ENCODE measurements at regions not wholly inside any gene's neighbourhood (a gene's known extent, or its start where the extent isn't known, plus 50 kb on each side); places are given as distances from the start of the nearest gene placed in this dataset.

DNA sequence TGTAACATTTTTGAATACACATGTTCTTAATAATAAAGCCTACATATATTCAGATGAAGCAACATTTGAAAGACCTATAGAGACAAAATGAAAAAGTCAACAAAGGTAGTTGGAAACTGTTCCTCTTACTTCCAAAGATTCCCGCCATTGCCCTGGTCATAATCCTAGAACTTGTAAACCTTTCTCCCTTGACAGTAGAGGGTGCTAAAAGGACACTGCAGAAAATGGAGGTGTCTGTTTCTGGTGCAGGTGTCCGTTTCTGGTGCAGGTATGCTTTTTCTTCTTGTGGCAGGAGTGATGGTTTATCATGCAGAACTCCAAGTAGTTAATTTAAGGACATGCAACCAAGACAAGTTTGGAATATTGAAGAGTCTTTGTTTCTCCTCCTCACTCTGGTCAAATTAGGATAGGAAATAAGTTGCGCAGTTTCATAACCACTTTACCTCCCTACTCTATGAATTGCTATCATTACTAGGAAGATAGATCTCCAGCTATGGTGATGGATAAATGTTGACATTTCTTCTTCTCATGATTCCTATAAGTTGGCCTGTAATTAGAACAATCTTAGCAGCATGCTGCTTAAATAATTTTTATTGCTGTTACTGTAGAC, 56.0 kb upstream of the FAM174A start:
- no peaks in the 10 kb centered on the region for H3K36me3 Mint-ChIP-seq
- peaks cover 0 to 3% (median 0%) of the 10 kb centered on the region in 3 donors for H3K27me3 Mint-ChIP-seq (ENCODE audit: low read depth in 3 of 3)
- no peaks in the 10 kb centered on the region for H3K4me1 Mint-ChIP-seq
- H3K4me3 Mint-ChIP-seq: no peak overlapping the region
- no peaks in the 10 kb centered on the region for H3K9me3 Mint-ChIP-seq
- no peak overlapping the region for H3K27ac Mint-ChIP-seq
- peak in 2 of 3 donors; percentile 3 for DNase-seq

DNA sequence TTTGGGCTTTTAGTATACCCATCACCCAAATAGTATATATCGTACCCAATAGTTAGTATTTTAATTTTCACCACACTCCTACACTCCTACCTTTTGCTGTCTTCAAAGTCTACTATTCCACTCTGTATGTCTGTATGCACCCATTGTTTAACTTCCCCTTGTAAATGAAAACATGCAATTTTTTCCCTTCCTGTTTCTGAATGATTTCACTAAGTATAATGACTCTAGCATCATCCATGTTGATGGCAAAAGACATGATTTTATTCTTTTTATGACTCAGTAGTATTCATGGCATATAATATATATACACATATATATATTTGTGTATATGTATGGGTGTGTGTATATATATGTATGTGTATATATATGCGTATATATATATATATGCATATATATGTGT, 63.1 kb upstream of the FAM174A start:
- H3K27me3 Mint-ChIP-seq (ENCODE audit: low read depth in 3 of 3): peaks cover 0 to 7% (median 2%) of the 10 kb centered on the region in 3 donors

DNA sequence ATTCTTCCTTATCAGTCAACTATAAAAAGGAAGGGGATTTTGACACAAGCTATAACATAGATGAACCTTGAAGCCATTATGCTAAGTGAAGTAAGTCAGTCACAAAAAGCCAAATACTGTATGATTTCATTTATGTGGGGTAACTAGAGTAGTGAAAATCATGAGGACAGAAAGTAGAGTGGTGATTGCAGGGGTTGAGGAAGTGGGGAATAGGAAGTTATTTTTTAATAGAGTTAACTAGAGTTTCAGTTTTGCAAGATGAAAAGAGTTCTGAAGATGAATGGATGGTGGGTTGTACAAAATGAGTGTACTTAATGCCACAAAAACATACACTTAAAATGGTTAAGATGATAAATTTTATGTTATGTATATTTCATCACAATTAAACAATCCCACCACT, 65.4 kb upstream of the FAM174A start:
- H3K27me3 Mint-ChIP-seq (ENCODE audit: low read depth in 3 of 3): peaks cover 0 to 8% (median 2%) of the 10 kb centered on the region in 3 donors
- H3K9me3 Mint-ChIP-seq: peaks cover 0 to 5% (median 0%) of the 10 kb centered on the region in 6 donors
- no peak overlapping the region for H3K27ac Mint-ChIP-seq
- DNase-seq: no peak
- H3K4me1 Mint-ChIP-seq: no peaks in the 10 kb centered on the region
- H3K36me3 Mint-ChIP-seq: no peaks in the 10 kb centered on the region
- H3K4me3 Mint-ChIP-seq: no peak overlapping the region

More for the DNA sequence above, 63.1 kb upstream of the FAM174A start:
- no peak overlapping the region for H3K27ac Mint-ChIP-seq
- DNase-seq: no peak
- no peaks in the 10 kb centered on the region for H3K4me1 Mint-ChIP-seq
- H3K4me3 Mint-ChIP-seq: no peak overlapping the region
- no peaks in the 10 kb centered on the region for H3K36me3 Mint-ChIP-seq
- H3K9me3 Mint-ChIP-seq: peaks cover 0 to 2% (median 0%) of the 10 kb centered on the region in 6 donors

DNA sequence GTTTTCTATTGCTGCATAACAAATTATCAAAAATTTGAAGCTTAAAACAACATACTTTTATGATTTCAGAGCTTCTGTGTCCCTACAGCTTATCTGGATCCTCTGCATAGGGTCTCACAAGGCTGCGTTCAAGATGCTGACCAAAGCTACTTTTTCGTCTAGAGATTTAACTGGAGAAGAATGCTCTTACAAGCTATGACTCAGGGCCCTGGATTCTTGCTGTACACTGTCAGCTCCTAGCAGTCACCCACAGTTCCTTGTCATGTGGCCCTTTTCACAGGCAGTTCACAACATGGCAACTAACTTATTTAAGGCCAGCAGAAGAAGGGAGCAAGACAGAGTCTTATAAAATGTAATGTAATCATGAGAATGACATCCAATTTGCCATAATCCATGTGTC, 70.8 kb upstream of the FAM174A start:
- Mint-ChIP-seq H3K4me3 (no peak overlapping the region), H3K9me3 (peaks cover 0 to 5% (median 3%) of the 10 kb centered on the region in 6 donors), H3K27me3 (ENCODE audit: low read depth in 3 of 3) (peaks cover 0 to 8% (median 0%) of the 10 kb centered on the region in 3 donors), H3K4me1 (no peaks in the 10 kb centered on the region), H3K27ac (no peak overlapping the region), H3K36me3 (peaks cover 0 to 4% (median 0%) of the 10 kb centered on the region in 3 donors)
- DNase-seq: no peak

DNA sequence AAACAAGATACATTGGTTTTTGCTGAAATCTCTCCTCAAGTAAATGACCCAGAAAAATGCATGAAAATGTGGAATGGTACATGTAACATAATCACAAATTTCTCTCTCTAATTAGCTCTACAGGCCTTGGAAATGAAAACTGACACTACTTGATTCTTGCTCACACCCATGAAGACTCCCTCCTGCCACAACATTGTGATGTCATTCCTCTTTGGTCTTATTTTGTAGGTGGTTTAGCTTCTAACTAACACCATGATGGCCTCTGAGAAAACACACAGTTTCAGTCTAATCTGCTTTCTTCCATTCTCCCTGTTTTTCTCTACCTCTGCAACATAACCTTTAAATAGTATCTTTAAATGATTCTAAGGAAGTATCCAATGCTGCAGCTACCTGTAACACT, 78.6 kb upstream of the FAM174A start:
- H3K27me3 Mint-ChIP-seq (ENCODE audit: low read depth in 3 of 3): peaks cover 0 to 4% (median 0%) of the 10 kb centered on the region in 3 donors
- H3K4me3 Mint-ChIP-seq: no peak overlapping the region
- H3K36me3 Mint-ChIP-seq: peaks cover 0 to 4% (median 0%) of the 10 kb centered on the region in 3 donors
- no peak for DNase-seq
- H3K27ac Mint-ChIP-seq: no peak overlapping the region
- H3K4me1 Mint-ChIP-seq: no peaks in the 10 kb centered on the region
- peaks cover 0 to 3% (median 0%) of the 10 kb centered on the region in 6 donors for H3K9me3 Mint-ChIP-seq

DNA sequence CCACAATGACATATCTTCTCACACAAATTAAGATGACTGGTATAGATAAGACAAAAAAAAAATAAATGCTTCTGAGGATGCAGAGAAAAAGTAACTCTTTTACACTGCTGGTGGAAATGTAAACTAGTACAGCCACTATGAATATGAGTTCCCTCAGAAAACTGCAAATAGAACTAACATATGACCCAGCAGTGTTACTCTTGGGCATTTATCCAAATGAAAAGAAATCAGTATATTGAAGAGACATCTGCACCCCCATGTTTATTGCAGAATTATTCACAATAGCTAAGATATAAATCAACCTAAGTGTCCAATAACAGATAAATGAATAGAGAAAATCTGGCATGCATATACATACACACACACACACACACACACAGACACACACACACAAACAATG, 83.0 kb upstream of the FAM174A start:
- Mint-ChIP-seq H3K4me3 (no peak overlapping the region), H3K9me3 (no peaks in the 10 kb centered on the region), H3K27ac (no peak overlapping the region), H3K4me1 (no peaks in the 10 kb centered on the region), H3K27me3 (ENCODE audit: low read depth in 3 of 3) (peaks cover 0 to 2% (median 0%) of the 10 kb centered on the region in 3 donors), H3K36me3 (no peaks in the 10 kb centered on the region)
- no peak for DNase-seq

DNA sequence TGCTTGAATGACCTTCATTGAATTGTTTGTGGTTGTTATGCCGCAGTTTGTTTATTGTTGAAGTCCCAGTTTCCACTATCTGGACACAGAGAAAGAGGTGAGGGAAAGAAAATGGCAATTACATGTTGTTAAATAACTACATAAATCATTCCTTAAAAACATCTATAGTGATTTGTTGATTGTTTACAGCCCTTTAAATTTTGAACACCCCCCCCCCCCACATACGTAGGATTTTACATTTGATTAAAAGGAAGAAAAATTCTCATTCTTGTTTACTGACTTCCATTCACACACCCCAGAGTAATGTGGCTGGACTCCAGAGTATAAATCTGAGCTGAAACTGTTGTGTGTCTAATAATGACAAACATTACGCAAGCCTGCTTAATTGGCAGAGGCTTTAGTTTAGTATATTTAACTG, 87.1 kb upstream of the FAM174A start:
- Mint-ChIP-seq H3K27ac (no peak overlapping the region), H3K4me3 (no peak overlapping the region), H3K9me3 (no peaks in the 10 kb centered on the region), H3K36me3 (no peaks in the 10 kb centered on the region), H3K27me3 (ENCODE audit: low read depth in 3 of 3) (peaks cover 0 to 2% (median 0%) of the 10 kb centered on the region in 3 donors), H3K4me1 (no peaks in the 10 kb centered on the region)
- no peak for DNase-seq

DNA sequence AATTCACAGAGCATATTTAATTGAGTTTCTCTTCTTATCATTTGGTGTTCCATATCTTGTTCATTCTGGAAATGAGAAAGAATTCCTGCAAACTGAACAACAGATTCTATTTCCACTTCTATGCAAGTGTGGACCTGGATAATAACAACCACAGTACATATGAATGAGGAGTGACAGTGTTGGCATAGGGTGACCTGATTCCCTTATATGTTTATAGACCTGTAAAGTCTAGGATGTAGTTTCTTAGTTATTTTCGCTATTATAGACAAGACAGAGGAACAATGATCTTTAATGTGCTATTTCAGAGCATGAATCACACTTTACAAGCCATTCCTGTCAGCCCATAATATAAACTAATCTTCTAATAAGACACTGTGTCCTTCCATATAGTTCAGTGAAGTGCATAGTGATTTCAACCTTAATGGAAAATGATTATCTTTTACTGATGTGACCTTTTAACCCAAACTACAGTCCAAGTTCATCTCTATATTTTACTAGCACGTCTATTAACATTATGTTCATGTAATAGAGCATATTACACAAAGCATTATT, 88.2 kb upstream of the FAM174A start:
- no peak overlapping the region for H3K4me3 Mint-ChIP-seq
- peaks cover 0 to 2% (median 0%) of the 10 kb centered on the region in 3 donors for H3K27me3 Mint-ChIP-seq (ENCODE audit: low read depth in 3 of 3)

DNA sequence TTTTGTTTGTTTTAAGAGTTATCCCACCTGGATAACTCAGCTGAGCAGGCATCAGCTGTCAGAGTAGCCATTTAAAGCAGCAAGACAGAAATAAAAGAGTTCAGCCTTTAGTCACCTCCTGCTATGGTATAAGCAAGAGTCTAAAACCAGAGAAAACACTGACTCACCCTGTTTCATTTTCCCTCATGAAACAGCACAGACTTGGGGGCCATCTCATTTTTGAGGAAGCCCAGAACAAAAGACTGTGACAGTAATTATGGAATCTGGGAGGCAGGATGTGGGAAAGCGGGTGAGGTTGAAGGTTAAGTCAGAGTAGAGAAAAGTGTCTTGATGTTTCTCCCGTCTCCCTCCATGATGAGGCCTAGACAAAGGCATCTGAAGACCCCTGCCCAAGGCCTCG, 90.2 kb upstream of the FAM174A start:
- no peak for DNase-seq

More for the DNA sequence above, 88.2 kb upstream of the FAM174A start:
- no peaks in the 10 kb centered on the region for H3K9me3 Mint-ChIP-seq
- H3K4me1 Mint-ChIP-seq: no peaks in the 10 kb centered on the region
- no peak overlapping the region for H3K27ac Mint-ChIP-seq
- DNase-seq: no peak
- no peaks in the 10 kb centered on the region for H3K36me3 Mint-ChIP-seq

DNA sequence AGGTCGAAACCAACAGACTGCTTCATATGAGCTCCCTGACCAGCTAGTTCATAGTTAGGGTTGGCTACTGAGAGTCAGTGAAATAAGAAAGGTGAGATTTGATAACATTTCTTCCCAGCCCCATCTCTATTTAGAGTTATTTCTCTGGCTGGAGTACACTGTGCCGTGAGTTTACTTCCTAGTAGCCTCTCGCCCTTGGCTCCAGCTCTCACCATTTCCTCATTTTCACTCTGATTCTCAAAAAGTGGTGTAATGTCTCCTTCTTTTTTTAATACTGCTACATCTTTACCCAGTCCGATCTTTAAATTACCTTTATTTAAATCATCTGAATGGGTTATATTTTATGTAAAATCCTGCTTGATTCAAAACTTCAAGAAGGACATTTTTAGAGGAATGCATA, 100.4 kb upstream of the FAM174A start:
- H3K27ac Mint-ChIP-seq: no peak overlapping the region
- peaks cover 0 to 2% (median 0%) of the 10 kb centered on the region in 3 donors for H3K27me3 Mint-ChIP-seq (ENCODE audit: low read depth in 3 of 3)
- H3K9me3 Mint-ChIP-seq: no peaks in the 10 kb centered on the region
- DNase-seq: no peak
- H3K4me3 Mint-ChIP-seq: no peak overlapping the region
- H3K4me1 Mint-ChIP-seq: no peaks in the 10 kb centered on the region
- no peaks in the 10 kb centered on the region for H3K36me3 Mint-ChIP-seq

More for the DNA sequence above, 90.2 kb upstream of the FAM174A start:
- no peak overlapping the region for H3K27ac Mint-ChIP-seq
- H3K4me3 Mint-ChIP-seq: no peak overlapping the region
- no peaks in the 10 kb centered on the region for H3K4me1 Mint-ChIP-seq
- no peaks in the 10 kb centered on the region for H3K9me3 Mint-ChIP-seq
- no peaks in the 10 kb centered on the region for H3K36me3 Mint-ChIP-seq
- H3K27me3 Mint-ChIP-seq (ENCODE audit: low read depth in 3 of 3): no peaks in the 10 kb centered on the region

DNA sequence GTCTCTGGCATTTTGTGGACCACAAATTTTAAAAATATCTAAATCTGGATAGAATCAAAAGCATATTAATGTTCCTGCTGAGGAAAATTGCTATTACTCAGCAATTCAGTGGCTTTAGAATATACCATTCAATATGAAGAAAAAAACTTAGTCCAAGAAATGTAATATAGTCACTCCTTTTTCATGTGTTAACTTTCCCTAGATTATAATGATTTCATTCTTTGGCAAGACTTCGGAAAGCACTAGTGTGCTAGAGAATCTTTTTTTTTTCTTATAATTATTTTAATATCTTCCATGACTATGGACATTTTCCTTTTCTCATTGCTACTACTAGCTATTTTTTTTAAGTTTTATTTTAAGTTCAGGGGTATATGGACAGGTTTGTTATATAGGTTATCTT, 102.4 kb upstream of the FAM174A start:
- H3K36me3 Mint-ChIP-seq: no peaks in the 10 kb centered on the region

DNA sequence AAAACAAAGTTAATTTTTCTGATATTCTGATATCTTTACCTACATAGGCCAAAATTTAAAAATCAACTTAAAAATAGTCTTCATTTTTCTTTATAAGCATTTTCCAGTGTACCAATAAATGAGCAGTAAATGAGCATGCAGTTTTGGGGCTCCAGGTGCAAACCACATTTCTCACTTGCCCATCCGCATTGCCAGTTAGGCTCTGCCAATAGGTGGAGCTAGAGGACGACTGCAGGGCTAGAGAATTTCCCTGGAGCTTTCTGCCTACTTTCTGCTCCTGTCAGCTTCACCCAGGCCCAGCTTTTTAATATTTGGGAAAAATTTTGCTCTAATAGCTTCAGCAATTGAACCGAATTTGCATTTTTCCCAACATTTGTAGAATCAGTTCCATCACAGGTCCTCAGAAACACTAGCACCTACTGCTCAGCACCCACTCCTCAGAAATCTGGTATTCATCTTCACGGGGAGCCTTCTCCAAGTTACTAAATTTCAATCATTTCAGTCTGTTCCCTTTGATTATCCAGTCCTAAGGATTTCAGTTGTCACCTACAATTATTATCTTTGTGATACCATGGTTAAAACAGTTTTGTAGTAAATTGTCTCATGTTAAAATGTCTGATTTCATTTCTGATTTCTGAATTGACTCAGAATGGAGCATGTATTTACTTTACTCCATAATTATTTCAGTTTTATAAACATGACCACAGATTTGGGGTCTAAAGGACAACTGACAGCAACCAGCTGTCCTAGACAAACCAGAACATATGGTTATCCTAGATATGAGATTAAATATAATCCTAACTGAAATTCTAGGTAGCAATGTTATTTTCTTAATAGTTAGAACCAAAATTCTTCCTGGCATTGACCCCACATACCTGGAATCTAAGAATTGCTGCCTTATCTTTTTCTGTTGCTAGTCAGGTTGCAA, 104.6 kb upstream of the FAM174A start:
- H3K36me3 Mint-ChIP-seq: no peaks in the 10 kb centered on the region
- H3K4me1 Mint-ChIP-seq: no peaks in the 10 kb centered on the region
- peaks cover 0 to 2% (median 0%) of the 10 kb centered on the region in 3 donors for H3K27me3 Mint-ChIP-seq (ENCODE audit: low read depth in 3 of 3)
- peak; percentile 7 to 36 (median 29) for DNase-seq
- H3K9me3 Mint-ChIP-seq: no peaks in the 10 kb centered on the region
- H3K4me3 Mint-ChIP-seq: no peak overlapping the region
- H3K27ac Mint-ChIP-seq: no peak overlapping the region

More for the DNA sequence above, 102.4 kb upstream of the FAM174A start:
- no peaks in the 10 kb centered on the region for H3K9me3 Mint-ChIP-seq
- no peak overlapping the region for H3K27ac Mint-ChIP-seq
- peaks cover 0 to 2% (median 0%) of the 10 kb centered on the region in 3 donors for H3K27me3 Mint-ChIP-seq (ENCODE audit: low read depth in 3 of 3)
- H3K4me1 Mint-ChIP-seq: no peaks in the 10 kb centered on the region
- no peak overlapping the region for H3K4me3 Mint-ChIP-seq
- no peak for DNase-seq

DNA sequence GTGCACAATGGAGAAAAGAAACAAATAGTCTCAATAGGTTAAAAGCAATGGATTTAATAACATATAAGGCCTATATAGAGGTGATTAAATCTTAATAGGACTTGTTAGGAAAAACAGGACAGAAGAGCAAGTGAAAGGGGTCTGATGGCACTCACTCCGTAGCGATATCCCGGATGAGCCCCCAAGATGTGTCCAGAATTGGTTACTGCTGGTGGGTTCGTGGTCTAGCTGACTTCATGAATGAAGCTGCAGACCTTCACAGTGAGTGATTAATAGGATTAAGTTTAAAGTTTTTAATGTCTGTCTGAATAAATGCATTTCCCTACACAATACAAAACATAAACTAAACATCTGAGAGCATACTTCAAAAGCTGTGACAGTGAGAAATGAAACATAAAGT, 110.4 kb upstream of the FAM174A start:
- Mint-ChIP-seq H3K27ac (no peak overlapping the region), H3K36me3 (no peaks in the 10 kb centered on the region), H3K4me1 (no peaks in the 10 kb centered on the region), H3K27me3 (ENCODE audit: low read depth in 3 of 3) (no peaks in the 10 kb centered on the region), H3K4me3 (no peak overlapping the region), H3K9me3 (peaks cover 0 to 11% (median 4%) of the 10 kb centered on the region in 6 donors)
- DNase-seq: no peak

DNA sequence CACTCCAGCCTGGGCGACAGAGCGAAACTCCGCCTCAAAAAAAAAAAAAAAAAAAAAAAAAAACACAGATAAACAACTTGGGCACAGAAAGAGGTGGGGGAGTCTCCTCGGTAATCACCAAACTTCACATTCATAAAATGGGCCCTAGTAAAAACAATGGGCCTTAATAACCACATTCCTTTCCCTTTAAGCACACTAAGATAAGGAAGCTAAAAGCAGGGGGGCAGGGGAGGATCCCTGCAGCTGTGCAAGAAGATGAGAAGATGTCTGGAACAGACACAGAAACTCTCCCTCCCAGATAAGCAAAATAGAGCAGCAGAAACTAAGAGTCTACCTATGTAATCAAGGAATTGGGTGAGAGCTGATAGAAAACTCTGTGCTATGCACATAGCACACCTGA, 111.2 kb upstream of the FAM174A start:
- Mint-ChIP-seq H3K4me1 (no peaks in the 10 kb centered on the region), H3K4me3 (no peak overlapping the region), H3K27ac (no peak overlapping the region), H3K36me3 (no peaks in the 10 kb centered on the region), H3K27me3 (ENCODE audit: low read depth in 3 of 3) (no peaks in the 10 kb centered on the region), H3K9me3 (peaks cover 0 to 11% (median 4%) of the 10 kb centered on the region in 6 donors)
- DNase-seq: no peak

Measured in immature natural killer cell (primary cell).